ENCODE measurements at regions not wholly inside any gene's neighbourhood (a gene's known extent, or its start where the extent isn't known, plus 50 kb on each side); places are given as distances from the start of the nearest gene placed in this dataset.

DNA sequence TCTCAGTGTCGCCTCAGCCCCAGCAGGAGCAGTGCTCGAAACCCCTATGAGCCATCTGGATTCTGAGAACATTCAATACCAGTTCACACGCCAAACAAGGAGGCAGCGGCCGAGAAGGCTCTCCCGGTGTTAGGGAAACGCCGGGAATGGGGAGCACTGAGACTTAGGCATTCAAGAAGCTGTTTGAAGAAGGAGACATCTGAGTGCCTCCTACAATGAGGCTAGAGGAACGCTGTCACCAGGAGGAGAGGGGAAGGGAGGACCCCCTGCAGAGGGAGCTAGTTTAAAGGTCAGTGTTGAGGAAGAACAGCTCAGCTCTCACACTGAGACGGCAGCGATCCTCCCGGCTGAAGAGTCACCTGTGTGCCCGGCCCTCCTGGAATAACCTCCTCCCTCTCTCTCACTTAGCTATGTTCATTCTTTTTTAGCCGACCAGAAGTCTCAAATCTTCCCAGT is 69.9 kb downstream of the SERPINA3 start:
- no peak for DNase-seq

DNA sequence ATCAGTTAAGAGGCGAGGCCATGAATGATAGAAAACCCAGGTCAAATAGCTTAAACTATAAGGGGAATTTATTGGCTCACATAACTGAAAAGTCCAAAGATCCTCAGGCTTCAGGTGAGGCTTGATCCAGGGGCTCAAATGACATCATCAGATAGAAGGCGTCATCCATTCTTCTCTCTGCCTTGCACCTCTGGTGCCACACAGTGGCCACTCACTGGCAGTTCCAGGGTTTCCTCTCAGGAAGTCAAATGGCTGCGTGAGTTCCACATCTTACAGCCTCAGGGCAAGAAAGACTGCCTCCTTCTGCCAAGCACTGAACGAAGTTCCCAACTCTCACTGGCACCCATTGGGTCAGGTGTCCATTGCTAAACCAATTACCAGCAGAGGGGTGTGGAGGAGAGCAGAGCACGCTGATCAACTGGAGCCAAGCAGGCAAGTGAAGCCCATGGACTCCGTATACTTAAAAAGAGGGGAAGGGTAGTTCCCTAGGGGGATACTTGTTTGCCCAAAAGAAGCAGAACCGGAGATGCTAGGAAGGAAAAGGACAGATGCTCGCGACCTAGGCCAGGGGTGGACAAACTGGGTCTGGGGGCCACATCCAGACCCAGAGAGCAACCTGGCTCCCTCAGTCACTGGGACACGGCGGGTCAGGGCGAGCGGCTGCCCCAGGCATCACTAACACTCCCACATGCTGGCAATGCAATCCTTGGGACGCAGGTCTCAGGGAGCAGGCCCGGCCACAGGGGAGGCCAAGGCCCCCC is 69.3 kb downstream of the SERPINA3 start:
- no peak for DNase-seq

DNA sequence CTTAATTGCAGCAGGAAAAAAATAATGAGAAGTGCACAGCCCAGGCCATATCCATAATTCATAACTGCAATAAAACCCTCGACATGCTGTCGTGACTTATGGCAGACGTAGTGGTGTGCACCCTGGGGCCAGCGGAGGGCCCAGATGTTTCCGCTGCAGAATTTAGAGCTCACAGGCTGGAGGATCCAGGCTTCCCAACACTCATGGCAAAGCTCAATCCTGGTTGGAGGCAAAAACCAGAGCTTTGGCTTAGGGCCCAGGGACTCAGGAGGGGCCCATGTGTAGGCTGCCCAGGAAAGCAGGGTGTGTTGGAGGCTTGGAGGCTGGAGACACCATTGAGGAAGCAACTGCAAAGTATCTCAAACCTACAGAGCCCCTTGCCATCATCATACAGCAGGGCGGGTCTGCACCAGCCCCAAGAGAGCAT is 68.7 kb downstream of the SERPINA3 start:
- no peak for DNase-seq

DNA sequence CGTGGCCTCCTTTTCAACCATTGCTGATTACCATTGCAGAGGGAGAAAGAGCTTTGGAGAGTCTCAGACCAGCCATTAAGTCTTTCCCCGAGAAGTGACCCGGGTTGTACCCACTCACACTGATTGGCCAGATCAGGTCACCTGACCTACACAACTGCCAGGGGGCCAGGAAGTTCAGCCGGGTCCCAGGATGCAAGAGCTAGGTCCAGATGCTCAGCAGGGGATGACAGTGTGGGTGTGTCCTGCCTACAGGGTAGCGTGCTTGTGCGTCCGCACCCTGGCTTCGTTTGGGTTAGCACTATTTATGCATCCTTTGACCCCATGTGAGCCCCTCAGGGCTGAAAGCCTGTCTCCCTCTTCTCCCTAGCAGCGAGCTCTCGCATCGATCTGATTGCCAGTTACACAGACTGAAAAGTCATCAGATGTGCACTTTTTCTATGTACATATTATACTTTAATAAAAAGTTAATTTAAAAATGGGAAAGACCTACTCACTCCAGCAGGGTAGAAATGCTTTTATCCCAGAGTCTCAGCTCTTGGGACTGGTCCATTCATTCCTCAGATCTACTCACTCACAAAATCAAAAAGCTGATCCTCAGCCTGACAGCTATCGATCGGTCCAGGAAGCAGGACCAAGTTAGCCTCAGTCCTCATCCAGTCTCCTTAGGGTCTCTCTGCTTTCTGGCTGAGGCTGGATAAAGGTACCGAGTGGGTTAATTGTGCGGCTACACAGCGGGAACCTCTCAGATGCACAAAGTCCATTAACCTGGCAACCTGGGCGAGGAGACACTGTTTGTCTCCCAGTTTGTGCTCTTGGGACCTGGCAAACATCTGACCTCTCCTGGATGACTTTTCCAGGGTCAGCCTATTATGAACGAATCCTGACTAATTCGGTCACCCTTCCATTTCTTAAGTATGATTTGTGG is 68.0 kb downstream of the SERPINA3 start:
- no peak for DNase-seq

DNA sequence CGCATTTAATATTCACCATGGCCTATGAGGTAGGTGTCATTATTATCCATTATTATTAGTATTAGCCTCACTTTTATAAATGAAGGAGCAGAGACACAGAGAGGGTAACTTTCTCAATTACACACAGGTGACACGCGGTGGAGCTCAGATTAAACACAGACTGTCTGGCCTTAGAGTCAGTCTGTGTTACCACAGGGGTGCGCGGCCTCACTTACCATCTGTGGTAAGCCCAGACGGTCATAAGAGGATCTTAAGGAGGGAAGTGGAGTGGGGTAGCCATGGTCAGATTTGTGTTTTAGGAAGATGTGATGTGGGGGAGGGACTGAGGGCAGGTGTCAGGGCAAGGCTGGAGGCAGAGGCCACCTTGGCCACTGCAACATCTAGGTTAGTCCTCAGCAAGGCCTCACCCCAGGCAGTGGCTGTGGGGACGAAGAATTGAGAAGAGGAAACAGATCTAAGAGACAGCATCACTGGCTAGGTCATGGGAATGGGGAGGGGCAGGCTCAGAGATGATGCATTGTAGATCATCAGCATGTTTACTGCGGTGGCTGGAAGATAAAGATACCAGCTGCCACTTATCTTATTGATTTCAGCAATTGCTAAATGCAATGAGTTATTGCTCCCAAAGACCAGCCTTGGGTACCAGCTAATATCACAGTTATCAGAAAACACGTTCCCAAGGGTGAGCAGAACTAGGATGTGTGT is 67.1 kb downstream of the SERPINA3 start:
- no peak for DNase-seq

DNA sequence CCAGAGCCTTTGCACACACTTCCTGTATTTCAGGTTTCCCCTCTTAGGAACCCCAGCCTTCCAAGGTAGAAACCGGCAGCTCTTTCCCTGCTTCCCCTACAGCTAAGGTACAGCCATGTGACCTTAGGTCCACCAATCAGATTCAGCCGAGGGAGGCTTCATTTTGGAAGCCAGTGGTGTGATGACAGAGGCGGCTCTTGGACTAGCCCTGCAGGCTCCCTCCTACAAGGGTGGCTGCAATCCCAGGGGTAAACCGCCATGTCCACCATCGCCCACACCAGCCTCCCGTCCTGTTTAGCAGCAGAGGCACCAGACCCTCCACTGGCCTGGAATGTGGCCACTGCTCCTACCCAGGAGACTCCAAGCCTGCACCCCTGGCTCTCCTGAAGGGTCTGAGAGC is 65.6 kb downstream of the SERPINA3 start:
- DNase-seq = no peak

DNA sequence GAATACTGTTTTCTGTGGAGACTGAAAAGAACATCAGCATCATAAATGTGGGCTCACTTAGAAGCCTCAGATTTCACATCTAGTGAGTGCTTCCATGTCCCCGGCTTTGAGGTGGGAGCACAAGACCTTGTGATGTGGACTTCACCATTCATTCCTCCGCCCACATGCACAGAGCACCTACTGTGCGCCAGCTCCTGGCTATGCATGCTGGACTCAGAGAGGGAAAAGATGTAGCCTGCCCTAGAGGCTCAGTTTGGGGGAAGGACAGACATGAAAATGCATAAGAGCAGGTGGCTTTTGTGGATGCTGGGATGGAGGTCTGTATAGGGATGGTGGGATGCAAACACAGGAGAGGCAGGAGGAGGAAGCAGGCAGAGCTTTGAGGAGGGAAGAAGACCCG is 65.0 kb downstream of the SERPINA3 start:
- no peak for DNase-seq

DNA sequence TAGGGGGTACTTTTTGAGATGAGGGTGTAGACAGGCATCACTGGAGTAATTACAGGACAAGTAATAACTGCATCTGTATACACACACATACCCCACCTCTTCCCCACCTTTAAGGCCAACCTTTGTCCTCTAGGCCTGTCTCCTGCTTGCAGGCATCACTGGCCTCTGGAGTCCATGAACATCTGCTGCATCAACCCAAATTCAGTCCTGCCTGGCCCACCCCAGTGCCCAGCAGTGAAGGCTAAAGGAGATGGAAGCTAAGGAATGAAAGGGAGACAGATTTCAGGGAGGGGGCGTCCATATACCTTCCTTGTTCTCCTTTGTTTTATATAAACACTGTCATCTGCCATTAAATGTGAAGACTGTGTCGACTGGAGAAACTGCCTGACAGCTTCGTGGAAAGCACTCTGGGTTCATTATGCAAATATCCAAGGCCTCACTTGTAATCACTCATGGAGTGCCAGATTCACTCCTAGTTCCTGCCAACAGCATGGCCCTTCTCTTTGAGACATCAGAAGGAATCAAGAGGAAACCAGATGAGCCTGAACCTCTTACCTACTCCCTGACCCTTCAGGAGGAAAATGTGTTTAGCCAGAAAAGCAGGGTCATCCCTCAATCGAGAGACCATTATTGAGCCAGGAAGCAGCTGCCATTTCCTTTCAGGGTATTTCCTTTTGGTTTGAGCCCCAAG is 64.4 kb downstream of the SERPINA3 start:
- no peak for DNase-seq

DNA sequence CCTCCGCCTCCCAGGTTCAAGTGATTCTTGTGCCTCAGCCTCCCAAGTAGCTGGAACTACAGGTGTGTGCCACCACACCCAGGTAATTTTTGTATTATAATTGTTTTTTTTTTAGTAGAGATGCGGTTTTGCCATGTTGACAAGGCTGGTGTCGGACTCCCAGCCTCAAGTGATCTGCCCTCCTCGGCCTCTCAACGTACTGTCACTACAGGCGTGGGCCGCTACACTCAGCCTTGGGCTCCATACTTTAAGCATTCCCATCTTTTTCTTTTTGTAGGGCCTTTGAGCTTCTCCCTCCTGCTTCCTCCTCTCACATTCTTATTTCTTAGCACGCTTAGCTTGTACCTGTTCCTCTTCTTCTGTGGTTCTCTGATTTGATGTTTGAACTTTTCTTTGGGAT is 62.8 kb downstream of the SERPINA3 start:
- no peak for DNase-seq

DNA sequence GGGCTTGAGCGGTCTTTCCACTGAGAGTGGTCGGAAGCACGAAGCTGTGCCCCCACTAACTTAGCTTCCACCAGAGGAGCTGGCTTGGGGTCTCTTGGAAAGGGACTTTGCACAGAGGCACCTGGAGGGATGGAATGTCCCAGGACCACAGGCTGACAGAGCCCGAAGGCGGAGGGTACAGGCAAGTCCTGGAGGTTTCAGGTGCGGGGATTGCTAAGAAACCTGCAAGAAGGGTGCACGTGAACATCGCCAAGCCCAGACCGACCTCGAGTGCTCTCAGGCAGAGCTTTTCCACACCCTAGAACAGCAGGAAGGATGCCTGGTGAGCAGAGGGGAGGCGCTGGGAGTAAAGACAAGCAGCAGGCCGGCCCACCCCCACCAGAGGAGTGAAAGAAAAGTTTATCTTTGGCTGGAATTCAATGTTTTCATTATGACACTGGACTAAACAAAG is 61.6 kb downstream of the SERPINA3 start:
- DNase-seq = no peak
